GM18502 (cell line): ENCODE measurements at regions not wholly inside any gene's neighbourhood (a gene's known extent, or its start where the extent isn't known, plus 50 kb on each side); places are given as distances from the start of the nearest gene placed in this dataset.

Source experiments
- ATAC-seq: cut with Tn5 transposase; IDR thresholded peaks from one replicate; pipeline ENCODE4 v1.9.1; 2021; ENCODE audit warnings: mild to moderate bottlenecking; ENCODE audit not compliant: unreplicated experiment, poor library complexity

DNA sequence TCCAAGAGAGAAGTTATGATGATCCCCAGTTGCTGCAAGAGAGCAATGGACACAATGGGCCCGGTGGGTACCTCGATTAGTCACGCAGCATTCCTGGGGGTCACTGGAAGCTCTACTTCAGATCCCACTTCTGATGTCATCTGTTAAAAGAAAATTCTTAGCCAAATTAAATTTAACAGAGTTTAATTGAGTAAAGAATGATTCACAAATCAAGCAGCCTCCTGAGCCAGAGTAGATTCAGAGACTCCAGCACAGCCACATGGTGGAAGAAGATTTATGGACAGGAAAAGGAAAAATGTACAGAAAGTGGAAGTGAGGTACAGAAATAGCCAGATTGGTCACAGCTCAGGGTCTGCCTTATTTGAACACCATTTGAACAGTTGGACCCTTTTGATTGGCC, 107.5 kb downstream of the SPTSSA start:
- ATAC-seq = no peak

DNA sequence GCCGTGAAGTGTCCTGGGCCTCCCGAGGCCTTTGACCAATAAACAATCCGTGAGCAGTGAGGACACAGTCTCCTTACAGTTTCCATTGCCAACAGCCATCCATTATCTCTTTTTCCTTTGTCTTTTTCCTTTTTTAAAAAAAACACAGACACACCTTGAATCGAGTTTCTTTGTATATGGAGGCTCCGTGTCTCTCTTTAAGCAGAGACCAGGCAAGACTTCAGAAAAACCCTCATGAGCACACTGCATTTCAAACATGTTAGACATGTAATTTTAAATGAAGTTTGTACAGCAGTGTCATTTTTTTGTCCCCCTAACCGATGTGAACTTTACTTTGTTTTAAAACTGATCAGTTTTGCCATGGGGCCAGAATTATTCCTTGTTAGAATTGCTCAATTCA, 111.1 kb downstream of the SPTSSA start:
- ATAC-seq = no peak

DNA sequence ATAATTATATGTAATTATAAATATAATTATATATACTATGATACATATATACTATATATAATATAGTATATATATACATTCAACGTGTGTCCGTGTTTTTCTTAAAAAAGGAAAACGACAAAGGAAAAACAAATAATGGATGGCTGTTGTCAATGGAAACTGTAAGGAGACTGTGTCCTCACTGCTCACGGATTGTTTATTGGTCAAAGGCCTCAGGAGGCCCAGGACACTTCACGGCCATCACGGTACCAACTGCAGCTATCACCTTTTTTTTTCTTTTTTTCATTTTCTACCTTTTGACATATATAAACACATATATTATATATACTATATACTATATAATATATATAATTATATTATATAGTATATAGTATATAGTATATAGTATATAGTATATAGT, 113.4 kb downstream of the SPTSSA start:
- ATAC-seq = no peak

DNA sequence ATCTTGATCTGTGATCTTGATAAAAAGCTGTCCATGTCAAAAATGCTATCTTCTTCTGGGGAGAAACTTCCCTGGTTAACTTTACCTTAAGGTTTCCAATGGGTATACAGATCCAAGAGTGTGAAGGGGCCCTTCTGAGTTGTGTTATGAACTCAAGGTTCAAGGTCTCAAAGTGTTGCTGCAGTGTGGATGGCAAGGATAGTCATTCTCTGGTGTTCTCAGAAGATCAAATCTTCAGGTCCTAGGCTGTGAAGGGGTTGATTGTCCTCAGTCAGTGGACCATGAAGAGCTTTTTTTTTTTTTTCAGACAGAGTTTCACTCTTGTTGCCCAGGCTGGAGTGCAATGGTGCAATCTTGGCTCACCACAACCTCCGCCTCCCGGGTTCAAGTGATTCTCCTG, 114.4 kb downstream of the SPTSSA start:
- ATAC-seq = peak; percentile 84

DNA sequence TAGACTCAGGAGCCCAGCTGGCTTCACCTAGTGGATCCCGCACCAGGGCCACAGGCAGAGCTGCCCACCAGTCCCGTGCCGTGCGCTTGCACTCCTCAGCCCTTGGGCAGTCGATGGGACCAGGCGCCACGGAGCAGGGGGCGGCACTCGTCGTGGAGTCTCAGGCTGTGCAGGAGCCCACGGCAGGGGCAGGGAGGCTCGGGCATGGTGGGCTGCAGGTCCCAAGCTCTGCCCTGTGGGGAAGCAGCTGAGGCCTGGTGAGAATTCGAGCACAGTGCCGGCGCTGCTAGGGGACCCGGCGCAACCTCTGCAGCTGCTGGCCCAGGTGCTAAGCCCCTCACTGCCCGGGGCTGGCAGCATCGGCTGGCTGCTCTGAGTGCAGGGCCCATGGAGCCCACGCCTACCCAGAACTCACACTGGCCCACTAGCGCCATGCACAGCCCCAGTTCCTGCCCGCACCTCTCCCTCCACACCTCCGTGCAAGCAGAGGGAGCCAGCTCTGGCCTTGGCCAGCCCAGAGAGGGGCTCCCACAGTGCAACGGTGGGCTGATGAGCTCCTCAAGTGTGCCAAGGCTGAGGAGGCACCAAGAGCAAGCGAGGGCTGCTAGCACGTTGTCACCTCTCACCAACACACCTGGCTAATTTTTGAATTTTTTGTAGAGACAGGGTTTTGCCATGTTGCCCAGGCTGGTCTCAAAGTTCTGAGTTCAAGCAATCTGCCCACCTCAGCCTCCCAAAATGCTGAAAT, 116.1 kb downstream of the SPTSSA start:
- no peak for ATAC-seq

DNA sequence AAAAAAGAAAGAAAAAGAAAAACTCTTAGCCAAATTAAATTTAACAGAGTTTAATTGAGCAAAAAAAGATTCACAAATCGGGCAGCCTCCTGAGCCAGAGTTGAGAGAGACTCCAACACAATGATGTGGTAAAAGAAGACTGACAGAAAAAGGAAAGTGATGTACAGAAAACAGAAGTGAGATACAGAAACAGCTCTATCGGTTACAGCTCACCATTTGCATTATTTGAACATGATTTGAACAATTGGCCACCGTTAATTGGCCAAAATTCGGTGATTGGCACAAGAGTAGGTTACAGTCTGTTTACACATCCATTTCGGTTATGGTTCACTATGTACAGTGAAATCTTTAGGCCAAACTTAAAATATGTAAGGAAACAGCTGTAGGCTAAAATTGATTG, 117.7 kb downstream of the SPTSSA start:
- ATAC-seq = no peak

DNA sequence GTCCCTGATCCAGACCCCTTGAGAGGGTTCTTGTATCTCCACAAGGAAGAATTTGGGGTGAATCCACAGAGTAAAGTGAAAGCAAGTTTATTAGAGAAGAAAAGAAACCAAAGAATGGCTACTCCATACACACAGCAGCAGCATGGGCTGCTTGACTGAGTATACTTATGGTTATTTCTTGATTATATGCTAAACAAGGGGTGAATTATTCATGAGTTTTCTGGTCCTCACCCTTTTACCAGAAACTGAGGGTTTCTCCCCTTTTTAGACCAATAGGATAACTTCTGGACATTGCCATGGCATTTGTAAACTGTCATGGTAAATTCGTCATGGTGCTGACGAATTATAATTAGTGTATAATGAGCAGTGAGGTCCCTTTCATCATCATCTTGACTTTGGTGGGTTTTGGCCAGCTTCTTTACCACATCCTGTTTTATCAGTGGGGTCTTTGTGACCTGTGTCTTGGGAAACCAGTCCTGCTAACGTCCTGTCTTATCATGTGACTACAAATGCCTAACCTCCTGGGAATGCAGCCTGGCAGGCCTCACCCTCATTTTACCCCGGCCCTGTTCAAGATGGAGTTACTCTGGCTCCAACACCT, 121.9 kb downstream of the SPTSSA start:
- no peak for ATAC-seq

DNA sequence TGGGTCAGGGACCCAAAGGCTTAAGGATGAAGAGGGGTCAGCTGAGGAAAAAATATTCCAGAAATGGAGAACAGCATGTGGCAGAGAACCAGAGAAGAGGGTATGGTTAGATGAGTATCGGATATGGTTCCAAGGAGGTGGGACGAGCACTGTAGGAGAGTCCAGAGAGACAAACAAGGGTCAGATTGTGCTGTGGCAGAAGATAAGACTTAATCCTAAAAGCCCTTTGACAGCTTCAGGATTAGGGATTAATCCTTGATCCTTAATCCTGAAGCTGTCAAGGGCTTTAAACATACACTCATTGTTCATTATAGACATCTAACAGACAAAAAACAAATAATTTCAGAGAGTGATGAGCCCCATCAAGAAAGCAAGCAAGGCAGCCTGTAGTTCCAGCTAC, 124.0 kb downstream of the SPTSSA start:
- no peak for ATAC-seq

DNA sequence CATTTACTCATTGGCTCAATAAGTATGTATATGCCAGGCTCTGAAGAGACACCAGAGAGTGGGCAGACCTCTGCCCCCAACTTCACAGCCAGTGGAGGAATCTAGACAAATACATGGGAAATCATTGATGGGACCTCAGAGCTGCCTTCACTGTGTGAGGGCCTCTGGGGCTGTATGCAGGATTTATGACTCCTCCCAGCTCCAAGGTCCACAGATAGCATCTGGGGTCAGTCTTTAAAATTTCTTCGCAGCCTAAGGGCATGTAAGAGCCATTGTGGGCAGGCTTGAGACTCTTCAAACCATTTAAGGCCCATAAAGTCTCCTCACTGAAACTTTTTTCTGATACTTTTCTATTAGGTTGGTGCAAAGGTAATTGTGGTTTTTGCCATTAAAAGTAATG, 125.5 kb downstream of the SPTSSA start:
- no peak for ATAC-seq

DNA sequence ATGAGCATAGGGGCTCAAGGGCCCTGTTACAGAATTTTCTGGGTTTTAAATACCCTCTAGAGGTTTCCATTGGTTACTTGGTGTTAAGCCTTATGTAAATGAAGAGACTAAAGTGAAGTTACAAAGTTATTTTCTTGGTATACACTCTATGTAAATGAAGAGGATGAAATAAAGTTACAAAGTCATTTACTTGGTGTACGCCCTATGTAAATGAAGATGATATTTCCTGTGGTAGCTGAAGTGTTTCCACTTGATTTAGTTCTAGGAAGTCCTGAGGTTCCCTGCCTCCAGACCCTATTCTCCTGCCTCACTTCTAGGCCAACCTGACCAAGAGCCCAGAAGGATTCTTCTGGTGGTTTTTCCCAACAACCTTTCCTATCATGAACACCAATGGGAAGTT, 126.1 kb downstream of the SPTSSA start:
- ATAC-seq = no peak

DNA sequence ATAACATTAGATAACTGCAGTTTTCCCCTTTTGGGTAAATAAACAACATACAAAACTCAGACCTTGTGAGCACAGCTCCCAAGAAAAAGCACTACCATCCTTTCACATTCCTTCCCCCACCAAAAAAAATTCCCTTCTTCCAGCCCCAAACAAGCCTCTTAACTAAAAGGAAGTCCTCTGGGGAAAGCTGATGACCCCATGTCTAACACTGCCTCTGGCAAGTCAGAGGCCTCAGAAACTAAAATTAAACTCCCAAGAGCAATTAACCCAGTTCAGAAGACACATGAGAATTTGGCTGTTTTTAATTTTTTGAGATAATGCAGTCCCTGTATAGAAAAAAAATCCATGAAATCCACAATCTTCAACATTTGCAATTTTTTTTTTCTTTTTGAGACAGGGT, 127.7 kb downstream of the SPTSSA start:
- no peak for ATAC-seq

DNA sequence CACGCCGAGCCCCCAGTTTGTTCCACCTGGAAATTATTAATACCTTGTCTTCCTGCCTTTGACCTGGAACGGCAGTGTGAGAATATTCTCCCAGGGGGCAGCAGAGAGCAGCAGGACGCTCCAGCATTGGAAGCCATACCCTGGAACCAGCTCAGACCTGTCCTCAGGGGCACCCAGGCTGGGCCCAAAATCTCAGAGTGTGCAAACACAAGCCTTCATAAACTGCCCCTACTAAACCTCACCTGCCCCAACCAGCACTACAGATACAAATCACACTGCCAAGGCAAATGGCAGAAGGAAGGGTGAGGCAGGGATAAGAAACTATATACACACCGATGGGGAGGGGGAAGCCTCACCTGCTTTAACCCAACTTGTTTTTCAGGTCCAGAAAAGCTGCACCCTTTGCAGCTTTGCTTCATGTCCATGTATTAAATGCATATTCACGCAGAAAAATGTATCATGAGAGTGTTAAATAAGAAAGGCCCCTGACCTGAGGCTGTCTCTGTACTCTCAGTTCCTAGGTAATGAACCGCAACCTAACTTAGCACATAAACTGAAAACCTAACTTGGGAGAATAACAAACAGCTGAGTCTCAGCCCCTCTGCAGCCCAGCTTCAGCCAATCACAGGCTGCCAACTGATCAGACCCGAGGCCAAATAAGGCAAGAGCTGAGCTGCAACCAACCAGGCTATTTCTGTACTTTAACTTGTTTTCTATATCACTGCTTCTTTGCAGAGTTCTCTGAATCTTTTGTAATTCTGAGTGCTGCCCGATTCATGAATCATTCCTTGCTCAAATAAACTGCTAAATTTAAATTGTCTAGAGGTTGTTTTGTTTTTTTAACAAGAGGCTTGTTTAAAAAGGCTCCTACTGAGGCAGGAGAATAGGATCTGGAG, 130.1 kb downstream of the SPTSSA start:
- ATAC-seq = peak; percentile 92

DNA sequence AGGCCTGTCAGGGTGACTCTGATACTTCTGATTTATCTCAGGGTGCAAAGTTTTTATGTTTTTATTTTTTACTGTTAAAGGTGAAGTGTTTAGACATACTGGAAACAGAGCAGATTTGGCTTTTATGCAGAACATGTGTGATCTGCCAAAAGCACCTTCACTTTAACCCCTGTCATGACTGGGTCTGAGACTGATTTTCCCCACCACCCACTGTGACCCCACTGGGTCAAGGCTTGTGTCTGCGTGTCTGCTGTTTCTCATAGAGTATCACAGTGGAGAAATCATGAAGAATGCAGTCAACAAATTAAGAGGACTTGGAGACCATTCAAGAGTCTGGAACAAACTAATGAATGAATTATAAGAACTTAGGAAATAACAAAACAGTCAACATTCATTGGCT, 131.2 kb downstream of the SPTSSA start:
- ATAC-seq = no peak

DNA sequence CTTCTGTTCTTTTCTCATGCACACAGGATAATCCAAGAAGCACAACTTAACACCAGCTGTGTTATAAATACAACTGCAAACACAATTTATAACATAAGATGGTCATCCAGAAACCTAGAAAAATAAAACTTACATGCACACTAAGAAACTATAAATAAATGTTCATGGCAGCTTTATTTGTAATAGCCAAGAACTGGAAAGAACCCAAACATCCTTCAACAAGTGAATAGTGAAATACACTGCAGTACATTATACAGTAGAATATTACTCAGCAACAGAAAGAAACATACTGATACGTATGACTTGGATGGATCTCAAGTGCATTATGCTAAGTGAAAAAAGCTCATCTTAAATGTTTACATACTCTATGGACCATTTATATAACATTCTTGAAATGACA, 132.7 kb downstream of the SPTSSA start:
- ATAC-seq = no peak

DNA sequence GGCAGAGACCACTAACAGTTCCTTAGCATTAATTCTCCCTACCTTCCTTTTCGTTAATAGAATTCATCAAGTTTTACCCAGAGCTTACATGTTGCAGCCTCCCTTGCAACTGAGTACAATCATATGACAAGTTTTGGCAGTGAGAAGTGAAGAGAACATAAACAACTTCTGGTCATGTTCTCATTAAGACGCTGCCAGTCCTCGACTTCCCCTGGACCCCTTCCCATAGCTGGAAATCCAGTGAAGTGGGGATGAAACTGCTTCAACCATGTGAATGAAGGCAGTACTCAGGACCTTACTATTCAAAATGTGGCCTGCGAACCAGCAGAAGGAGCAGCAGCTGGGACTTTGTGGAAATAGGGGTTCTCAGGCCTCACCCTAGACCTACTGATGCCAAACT, 133.9 kb downstream of the SPTSSA start:
- ATAC-seq = no peak

DNA sequence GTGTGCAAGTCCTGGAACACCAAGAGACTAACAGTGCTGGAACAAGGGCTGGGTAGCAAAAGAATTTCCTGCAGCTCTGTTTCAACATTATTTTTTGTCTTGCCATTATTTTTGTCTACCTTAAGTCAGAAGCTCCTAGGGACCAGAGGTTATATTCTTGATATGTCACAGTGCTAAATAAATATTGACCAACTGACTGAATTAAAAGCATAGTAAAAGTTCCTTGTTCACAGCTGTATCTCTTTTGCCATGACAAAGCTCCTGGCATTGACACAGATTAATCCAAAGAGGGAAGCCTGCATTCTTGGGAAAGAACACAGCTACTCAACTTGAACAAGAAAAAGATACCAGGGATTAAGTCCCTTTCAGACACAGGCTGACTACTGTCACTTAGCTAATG, 136.5 kb downstream of the SPTSSA start:
- ATAC-seq = no peak

DNA sequence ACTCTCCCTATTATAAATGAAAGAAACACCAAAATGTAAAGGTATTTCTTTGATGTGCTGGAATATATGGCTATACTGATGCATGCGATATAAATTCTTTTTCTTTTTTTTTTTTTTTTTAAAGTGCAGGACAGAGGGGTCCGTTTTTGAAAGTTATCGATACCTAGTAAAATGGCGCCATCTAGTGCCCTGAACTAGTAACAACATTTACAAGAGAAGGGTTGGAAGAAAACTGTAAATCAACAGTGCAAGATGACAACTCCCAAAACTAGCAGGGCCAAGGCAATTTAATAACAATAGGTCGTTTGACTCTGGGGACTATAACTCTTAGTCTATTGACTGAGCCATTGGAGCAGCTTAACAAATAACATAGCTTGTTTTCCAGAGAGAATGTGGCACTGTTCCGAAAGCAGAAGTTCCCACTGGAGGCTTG, 137.7 kb downstream of the SPTSSA start:
- ATAC-seq = peak; percentile 52

DNA sequence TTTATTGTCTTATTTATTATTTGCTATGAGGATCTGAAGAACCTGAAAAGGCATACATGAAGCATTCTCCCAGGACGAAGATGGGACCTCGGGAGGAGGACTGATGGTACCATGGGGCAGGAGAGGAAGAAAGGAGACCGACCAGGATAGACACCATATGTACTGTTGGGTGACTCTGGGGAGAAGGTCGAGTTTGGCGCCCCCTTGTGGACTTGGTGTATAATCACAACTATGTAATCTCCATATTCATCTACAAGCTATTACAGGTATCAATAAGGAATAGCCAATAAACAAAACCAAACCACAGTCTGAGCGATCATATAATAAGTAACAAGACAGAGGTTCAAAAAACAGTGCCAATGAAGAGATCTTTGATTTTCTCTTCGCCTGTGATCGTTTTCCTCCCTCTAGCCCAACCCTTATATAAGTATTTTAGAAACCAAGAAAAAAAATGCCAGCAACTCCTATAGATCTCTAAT, 139.1 kb downstream of the SPTSSA start:
- peak; percentile 72 for ATAC-seq

DNA sequence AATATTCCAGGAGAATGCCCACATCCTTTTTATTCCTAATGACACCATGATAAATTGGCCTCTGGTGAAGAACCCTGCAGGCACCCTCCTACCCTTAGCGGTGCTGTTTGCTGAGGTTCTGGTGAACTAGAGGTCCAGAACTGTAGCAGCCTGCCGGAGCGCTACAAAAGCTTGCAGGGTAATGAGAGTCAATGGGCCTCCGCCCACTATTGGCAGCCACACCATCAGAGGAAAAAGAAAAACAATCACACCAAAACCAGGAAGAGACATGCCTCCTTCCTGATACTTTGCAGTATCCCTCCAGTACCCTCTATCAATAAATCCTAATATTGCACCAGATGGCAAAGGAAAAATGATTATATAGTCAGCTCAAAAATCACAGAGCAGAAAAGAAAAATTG, 142.9 kb downstream of the SPTSSA start:
- no peak for ATAC-seq

DNA sequence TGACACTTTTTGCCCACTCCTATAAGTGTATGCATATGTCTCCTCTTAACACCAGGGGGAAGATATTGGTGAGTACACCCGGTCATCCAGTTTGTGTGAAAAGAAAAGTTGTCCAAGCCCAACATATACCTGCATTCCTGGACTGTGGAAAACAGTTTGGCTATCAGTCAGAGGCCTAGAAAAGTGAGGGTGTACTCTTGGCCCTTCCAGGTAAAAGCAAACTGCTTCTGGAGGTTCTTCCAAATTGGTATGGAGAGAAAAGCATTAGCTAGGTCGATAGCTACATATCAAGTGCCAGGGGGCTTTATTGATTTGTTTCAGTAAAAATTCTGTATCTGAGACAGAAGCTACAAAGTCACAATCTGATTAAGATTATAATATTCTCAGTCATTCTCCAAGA, 144.0 kb downstream of the SPTSSA start:
- ATAC-seq = no peak

DNA sequence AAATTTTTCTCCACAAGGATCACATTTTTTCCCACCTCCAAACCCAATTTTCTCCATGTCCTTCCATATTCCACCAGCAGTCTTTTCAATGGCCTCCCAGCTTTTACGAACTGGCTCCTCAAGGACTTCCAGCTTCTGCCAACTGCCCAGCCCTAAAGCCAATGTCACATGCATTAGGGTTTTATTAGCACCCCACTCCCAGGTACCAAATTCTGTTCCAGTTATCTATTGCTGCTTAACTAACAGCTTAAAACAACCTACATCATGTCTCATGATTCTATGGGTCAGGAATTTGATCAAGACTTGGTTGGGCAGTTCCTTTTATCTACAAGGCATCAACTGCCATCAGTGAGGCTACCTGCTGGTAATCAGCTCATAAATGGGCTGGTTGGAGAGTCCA, 151.3 kb downstream of the SPTSSA start:
- ATAC-seq = no peak
